Panc1 (cell line): ENCODE measurements at regions not wholly inside any gene's neighbourhood (a gene's known extent, or its start where the extent isn't known, plus 50 kb on each side); places are given as distances from the start of the nearest gene placed in this dataset.
A peak's percentile ranks its signal among the peaks of the same experiment; 100 is the strongest.

Experiments
- ATAC-seq: fragments of 200-7000 bp; cut with Tn5 transposase; 2 replicates; pipeline ENCODE4 v1.9.1; 2020; ENCODE audit warnings: mild to moderate bottlenecking, moderate library complexity
- BruUV-seq: library from RNA; stranded (reverse); fragments of 400-500 nt; replicated peaks from 2 replicates; lab custom pipeline; 2021; lab: Mats Ljungman, UMichigan
- CTCF ChIA-PET: fragments of 300-600 bp; sonication (Branson Sonifier 250); formaldehyde crosslinking; loops from one replicate; lab custom pipeline; 2022; ENCODE audit warnings: antibody characterized with exemption; lab: Charles Lee
- POLR2A ChIA-PET: fragments of 300-600 bp; sonication (Branson Sonifier 250); formaldehyde crosslinking; loops from one replicate; lab custom pipeline; 2022; ENCODE audit warnings: antibody characterized with exemption; lab: Charles Lee
- DNase-seq: peaks from one replicate; pipeline ENCODE4 v3.0.0-alpha.2; 2010; ENCODE audit warnings: low read depth, low spot score
- H3K27ac ChIP-seq: 2 replicates; pipeline ENCODE4 v1.5.1; 2011; ENCODE audit warnings: mild to moderate bottlenecking, low read length, inconsistent platforms
- H3K27me3 ChIP-seq: fragments of 200-500 bp; sonication (Bioruptor generic); 2 replicates; pipeline ENCODE4 v1.6.0; 2014; ENCODE audit warnings: low read length, inconsistent platforms; ENCODE audit not compliant: control insufficient read depth, insufficient read depth
- H3K36me3 ChIP-seq: fragments of 200-500 bp; sonication (Bioruptor generic); 2 replicates; pipeline ENCODE4 v1.5.1; 2014; ENCODE audit warnings: inconsistent platforms, mild to moderate bottlenecking, low read length, moderate library complexity; ENCODE audit not compliant: control insufficient read depth, insufficient read depth
- H3K4me1 ChIP-seq: 2 replicates; pipeline ENCODE4 v1.5.1; 2011; ENCODE audit warnings: inconsistent platforms, mild to moderate bottlenecking, low read length, moderate library complexity; ENCODE audit not compliant: control insufficient read depth, insufficient read depth
- H3K4me3 ChIP-seq, 2 experiments: 2 replicates each; pipeline ENCODE4 v1.5.1; 2011 to 2012; ENCODE audit warnings: low read depth in 2 of 2, low read length in 2 of 2, mild to moderate bottlenecking in 2 of 2, inconsistent platforms in 1 of 2, moderate library complexity in 1 of 2
- H3K9me3 ChIP-seq: fragments of 200-500 bp; sonication (Bioruptor generic); 2 replicates; pipeline ENCODE4 v1.5.1; 2014; ENCODE audit warnings: low read depth, mild to moderate bottlenecking, inconsistent platforms, low read length, moderate library complexity; ENCODE audit not compliant: control insufficient read depth, insufficient read depth
- CTCF ChIP-seq: fragments of 450-650 bp; IDR thresholded peaks from 2 replicates; pipeline ENCODE4 v1.5.1; 2017; ENCODE audit warnings: mild to moderate bottlenecking
- POLR2AphosphoS5 ChIP-seq: IDR thresholded peaks from 2 replicates; pipeline ENCODE4 v1.6.1; 2012; ENCODE audit warnings: mild to moderate bottlenecking, low read depth, low read length, moderate library complexity
- REST ChIP-seq, 2 experiments: IDR thresholded peaks; 2 replicates each; pipeline ENCODE4 v1.6.1; 2011 to 2012; ENCODE audit warnings: low read depth in 2 of 2, control low read depth in 1 of 2, low read length in 1 of 2, mild to moderate bottlenecking in 1 of 2, moderate library complexity in 1 of 2; ENCODE audit not compliant: insufficient read depth in 1 of 2
- SIN3A ChIP-seq: IDR thresholded peaks from 2 replicates; pipeline ENCODE4 v1.6.1; 2012; ENCODE audit warnings: low read depth, mild to moderate bottlenecking, low read length, moderate library complexity, borderline replicate concordance; ENCODE audit not compliant: insufficient read depth
- TCF7L2 ChIP-seq: IDR thresholded peaks from 2 replicates; pipeline ENCODE4 v1.6.1; 2011; ENCODE audit warnings: mild to moderate bottlenecking, low read depth, low read length, inconsistent platforms
- in situ Hi-C: cut with HindIII; loops from 2 replicates; pipeline ENCODE4 v1.10.0; 2016; ENCODE audit warnings: low sequenced_read_pairs, low pct_unique_long_range_greater_than_20kb
- intact Hi-C: fragments of 100-400 bp; cut with micrococcal nuclease; formaldehyde crosslinking; loops from one replicate; pipeline ENCODE4 v1.10.0; 2022; ENCODE audit not compliant: unreplicated experiment

GRCh38 chr7:41190581-41190980, 512.3 kb downstream of the INHBA start:
- TF ChIP-seq TCF7L2, result no peak
- no peak for TF ChIP-seq POLR2AphosphoS5
- no peak for TF ChIP-seq REST (IDR thresholded peaks at IDR 0.05; ENCODE audit: insufficient read depth in 1 of 2, low read depth in 2 of 2, low read length in 1 of 2)
- no peak for TF ChIP-seq SIN3A
- TF ChIP-seq CTCF, result no peak
- DNase-seq (no peak), ATAC-seq (no peak)
- ChIA-PET CTCF (no interaction called here), POLR2A (no interaction called here)
- intact Hi-C loops (no loop called here), in situ Hi-C loops (no loop called here)
- Histone ChIP-seq H3K9me3 (peaks cover 7% of the 10 kb centered on the region; the same call in 1 of the 2 replicates), H3K27me3 (no peaks in the 10 kb centered on the region), H3K27ac (peak overlapping the region; percentile 40; the same call in 1 of the 2 replicates), H3K4me3 (no peak overlapping the region), H3K4me1 (peaks cover 4% of the 10 kb centered on the region), H3K36me3 (no peaks in the 10 kb centered on the region)
- no TSS peak for BruUV-seq

- BruUV-seq, result no TSS peak
- ATAC-seq (peak; percentile 89), DNase-seq (peak; percentile 84)
- H3K4me3 ChIP-seq, result no peak overlapping the region
- H3K9me3 ChIP-seq, result peaks cover 7% of the 10 kb centered on the region; the same call in 1 of the 2 replicates
- intact Hi-C loops, result no loop called here
- H3K36me3 ChIP-seq, result no peaks in the 10 kb centered on the region
- CTCF ChIA-PET, result no interaction called here
- POLR2A ChIA-PET, result no interaction called here
- TF ChIP-seq POLR2AphosphoS5, result peak; percentile 55; the same call in 1 of the 2 replicates
- no peak for TF ChIP-seq SIN3A
- no peak for TF ChIP-seq CTCF
- no peak for TF ChIP-seq REST (IDR thresholded peaks at IDR 0.05; ENCODE audit: insufficient read depth in 1 of 2, low read depth in 2 of 2, low read length in 1 of 2)
- H3K27me3 ChIP-seq, result no peaks in the 10 kb centered on the region
- peak overlapping the region; percentile 24 for H3K27ac ChIP-seq
- in situ Hi-C loops, result no loop called here
- H3K4me1 ChIP-seq, result peaks cover 4% of the 10 kb centered on the region
Observed at GRCh38 chr7:41189866-41190265, 513.0 kb downstream of the INHBA start.
